ENCODE measurements at regions not wholly inside any gene's neighbourhood (a gene's known extent, or its start where the extent isn't known, plus 50 kb on each side); places are given as distances from the start of the nearest gene placed in this dataset.
A peak's percentile ranks its signal among the peaks of the same experiment; 100 is the strongest.

DNA sequence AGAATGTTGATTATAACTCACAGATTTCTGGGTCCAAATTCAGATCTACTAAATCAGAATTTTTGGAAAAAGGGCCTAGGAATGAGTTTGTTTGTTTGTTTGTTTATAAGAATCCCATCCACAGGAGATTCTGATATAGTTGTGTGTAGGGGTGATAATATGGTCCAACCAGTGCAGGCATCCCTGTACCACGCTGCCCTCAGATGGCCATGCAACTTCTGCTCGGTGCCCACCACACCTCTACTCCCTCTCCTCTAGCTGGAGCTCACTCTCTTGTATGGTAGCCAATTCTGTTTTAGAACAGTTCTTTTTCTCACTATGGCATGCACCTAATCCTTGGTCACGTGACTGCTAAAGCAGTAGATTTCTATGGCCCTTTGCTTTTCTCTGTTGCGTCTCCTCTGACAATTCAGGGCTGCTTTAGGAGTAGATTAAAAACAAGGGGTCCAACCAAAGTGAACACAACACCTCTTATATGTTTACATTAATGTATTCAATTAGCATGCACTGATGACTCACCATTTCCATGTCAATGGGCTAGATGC, 103.3 kb upstream of the KCNA4 start:
- no peak overlapping the region for H2AFZ ChIP-seq (ENCODE audit: low read length)
- TF ChIP-seq EZH2 (IDR thresholded peaks at IDR 0.05; ENCODE audit: borderline replicate concordance, low read length) = no peak
- TF ChIP-seq, protein P1, sequence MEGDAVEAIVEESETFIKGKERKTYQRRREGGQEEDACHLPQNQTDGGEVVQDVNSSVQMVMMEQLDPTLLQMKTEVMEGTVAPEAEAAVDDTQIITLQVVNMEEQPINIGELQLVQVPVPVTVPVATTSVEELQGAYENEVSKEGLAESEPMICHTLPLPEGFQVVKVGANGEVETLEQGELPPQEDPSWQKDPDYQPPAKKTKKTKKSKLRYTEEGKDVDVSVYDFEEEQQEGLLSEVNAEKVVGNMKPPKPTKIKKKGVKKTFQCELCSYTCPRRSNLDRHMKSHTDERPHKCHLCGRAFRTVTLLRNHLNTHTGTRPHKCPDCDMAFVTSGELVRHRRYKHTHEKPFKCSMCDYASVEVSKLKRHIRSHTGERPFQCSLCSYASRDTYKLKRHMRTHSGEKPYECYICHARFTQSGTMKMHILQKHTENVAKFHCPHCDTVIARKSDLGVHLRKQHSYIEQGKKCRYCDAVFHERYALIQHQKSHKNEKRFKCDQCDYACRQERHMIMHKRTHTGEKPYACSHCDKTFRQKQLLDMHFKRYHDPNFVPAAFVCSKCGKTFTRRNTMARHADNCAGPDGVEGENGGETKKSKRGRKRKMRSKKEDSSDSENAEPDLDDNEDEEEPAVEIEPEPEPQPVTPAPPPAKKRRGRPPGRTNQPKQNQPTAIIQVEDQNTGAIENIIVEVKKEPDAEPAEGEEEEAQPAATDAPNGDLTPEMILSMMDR (IDR thresholded peaks at IDR 0.05; ENCODE audit: low read length) = no peak
- H3F3A ChIP-seq (ENCODE audit: insufficient read depth, low read length) = no peaks in the 10 kb centered on the region
- H4K20me1 ChIP-seq (ENCODE audit: insufficient read depth, low read length) = no peaks in the 10 kb centered on the region
- H3K27me3 ChIP-seq (ENCODE audit: insufficient read depth, low read length) = no peaks in the 10 kb centered on the region
- H3K4me3 ChIP-seq (ENCODE audit: low read depth, low read length, poor library complexity, severe bottlenecking) = no peak overlapping the region
- H3K9ac ChIP-seq (ENCODE audit: low read length) = no peak overlapping the region
- no peaks in the 10 kb centered on the region for H3K9me2 ChIP-seq (ENCODE audit: low read depth, low read length)
- H3K4me1 ChIP-seq (ENCODE audit: insufficient read depth, low read length, severe bottlenecking) = no peaks in the 10 kb centered on the region
- no peak overlapping the region for H3K4me2 ChIP-seq (ENCODE audit: low read length)
- no peaks in the 10 kb centered on the region for H3K79me2 ChIP-seq (ENCODE audit: insufficient read depth, low read length)
- H3K36me3 ChIP-seq (ENCODE audit: insufficient read depth, low read length) = no peaks in the 10 kb centered on the region
- no peak overlapping the region for H3K27ac ChIP-seq (ENCODE audit: low read depth, low read length, poor library complexity, severe bottlenecking)
- no peaks in the 10 kb centered on the region for H3K9me3 ChIP-seq (ENCODE audit: low read length)

DNA sequence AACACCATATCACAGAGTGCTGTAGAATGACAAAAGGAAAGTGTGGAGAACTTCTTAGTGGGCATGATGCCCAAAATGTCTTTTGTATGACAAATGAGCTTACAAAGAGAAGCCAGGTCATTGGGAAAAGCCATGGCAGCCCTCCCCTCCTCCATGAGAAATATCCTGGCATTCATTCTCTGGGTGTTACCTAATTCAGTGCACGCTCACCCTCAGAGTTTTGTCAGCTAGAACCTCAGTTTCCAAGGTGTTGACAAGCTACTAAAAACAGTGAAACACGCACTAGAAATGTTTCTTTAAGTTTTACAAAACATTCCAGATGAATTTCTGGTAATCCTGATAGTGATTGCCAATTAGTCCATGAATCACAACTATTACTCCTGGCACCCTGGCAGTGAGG, 105.4 kb upstream of the FSHB start:
- Histone ChIP-seq H3K9ac (ENCODE audit: low read length) (no peak overlapping the region), H3K9me2 (ENCODE audit: low read depth, low read length) (no peaks in the 10 kb centered on the region), H3K79me2 (ENCODE audit: insufficient read depth, low read length) (no peaks in the 10 kb centered on the region), H3K4me3 (ENCODE audit: low read depth, low read length, poor library complexity, severe bottlenecking) (no peak overlapping the region), H3K4me1 (ENCODE audit: insufficient read depth, low read length, severe bottlenecking) (no peaks in the 10 kb centered on the region), H3K27me3 (ENCODE audit: insufficient read depth, low read length) (no peaks in the 10 kb centered on the region), H4K20me1 (ENCODE audit: insufficient read depth, low read length) (no peaks in the 10 kb centered on the region), H3F3A (ENCODE audit: insufficient read depth, low read length) (no peaks in the 10 kb centered on the region), H2AFZ (ENCODE audit: low read length) (no peak overlapping the region), H3K36me3 (ENCODE audit: insufficient read depth, low read length) (no peaks in the 10 kb centered on the region), H3K9me3 (ENCODE audit: low read length) (no peaks in the 10 kb centered on the region), H3K4me2 (ENCODE audit: low read length) (no peak overlapping the region), H3K27ac (ENCODE audit: low read depth, low read length, poor library complexity, severe bottlenecking) (no peak overlapping the region)
- TF ChIP-seq, protein P1 (IDR thresholded peaks at IDR 0.05; ENCODE audit: low read length) = no peak
- no peak for TF ChIP-seq EZH2 (IDR thresholded peaks at IDR 0.05; ENCODE audit: borderline replicate concordance, low read length)

DNA sequence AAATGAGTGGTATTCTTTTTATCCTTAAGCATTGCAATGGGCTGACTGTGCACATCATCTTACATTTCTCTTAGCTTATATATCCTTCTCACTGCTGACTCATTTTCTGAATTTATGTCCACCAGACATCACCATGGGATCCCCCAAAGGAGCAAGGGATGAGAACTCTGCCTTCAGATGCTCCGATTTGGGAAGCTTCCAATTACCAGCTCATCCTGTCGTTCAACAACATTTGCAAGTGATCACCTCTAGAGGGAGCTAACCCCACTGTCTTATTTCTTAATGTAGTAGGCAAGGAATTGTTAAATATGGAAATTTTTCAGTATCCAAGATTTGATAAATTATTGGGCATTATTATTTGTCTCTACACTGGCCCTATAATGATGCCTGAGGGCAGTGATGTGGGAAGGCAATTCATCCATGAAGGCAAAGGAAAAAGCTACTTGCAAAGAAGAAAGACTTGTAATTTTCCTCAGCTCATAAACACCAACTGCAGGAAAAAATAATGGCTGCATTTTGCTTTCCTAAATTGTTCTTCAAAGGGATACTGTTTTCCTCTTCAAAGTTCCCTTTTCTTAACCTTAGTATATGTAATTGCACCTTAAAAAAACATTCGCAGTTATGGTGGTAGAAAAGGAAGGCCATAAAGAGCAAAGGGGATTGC, 102.4 kb upstream of the FSHB start:
- H3K4me3 ChIP-seq (ENCODE audit: low read depth, low read length, poor library complexity, severe bottlenecking) = no peak overlapping the region
- TF ChIP-seq, protein P1 (IDR thresholded peaks at IDR 0.05; ENCODE audit: low read length) = peak; percentile 84
- no peak for TF ChIP-seq EZH2 (IDR thresholded peaks at IDR 0.05; ENCODE audit: borderline replicate concordance, low read length)
- no peaks in the 10 kb centered on the region for H3K79me2 ChIP-seq (ENCODE audit: insufficient read depth, low read length)
- H3K9me3 ChIP-seq (ENCODE audit: low read length) = no peaks in the 10 kb centered on the region
- no peak overlapping the region for H3K4me2 ChIP-seq (ENCODE audit: low read length)
- no peaks in the 10 kb centered on the region for H3K9me2 ChIP-seq (ENCODE audit: low read depth, low read length)
- no peaks in the 10 kb centered on the region for H3F3A ChIP-seq (ENCODE audit: insufficient read depth, low read length)
- H3K4me1 ChIP-seq (ENCODE audit: insufficient read depth, low read length, severe bottlenecking) = no peaks in the 10 kb centered on the region
- no peak overlapping the region for H2AFZ ChIP-seq (ENCODE audit: low read length)
- H3K9ac ChIP-seq (ENCODE audit: low read length) = no peak overlapping the region
- H3K36me3 ChIP-seq (ENCODE audit: insufficient read depth, low read length) = no peaks in the 10 kb centered on the region
- H3K27ac ChIP-seq (ENCODE audit: low read depth, low read length, poor library complexity, severe bottlenecking) = no peak overlapping the region
- no peaks in the 10 kb centered on the region for H4K20me1 ChIP-seq (ENCODE audit: insufficient read depth, low read length)
- H3K27me3 ChIP-seq (ENCODE audit: insufficient read depth, low read length) = no peaks in the 10 kb centered on the region

All from OCI-LY1 (cell line).